ENCODE measurements at regions not wholly inside any gene's neighbourhood (a gene's known extent, or its start where the extent isn't known, plus 50 kb on each side); places are given as distances from the start of the nearest gene placed in this dataset.
"Not testable (repeated sequence)": the region's sequence is repeated elsewhere in the genome, so short reads cannot be mapped to it uniquely, and the experiment has no call there.

GRCh38 chr4:175070444-175070843 lies 152.3 kb downstream of the ADAM29 start:
- no peak overlapping the region for H3K4me3 ChIP-seq (ENCODE audit: low read depth, low read length)
- CTCF ChIA-PET, result no interaction called here
- POLR2A ChIA-PET, result no interaction called here
- no peak for DNase-seq (ENCODE audit: low read depth, low spot score)
- TF ChIP-seq CTCF (IDR thresholded peaks at IDR 0.05; ENCODE audit: insufficient read depth, low read length, missing control alignments), result no peak

- DNase-seq (ENCODE audit: low read depth, low spot score), result no peak
- TF ChIP-seq CTCF (IDR thresholded peaks at IDR 0.05; ENCODE audit: insufficient read depth, low read length, missing control alignments), result no peak
- ChIA-PET POLR2A (no interaction called here), CTCF (no interaction called here)
- H3K4me3 ChIP-seq (ENCODE audit: low read depth, low read length), result no peak overlapping the region
Measured at GRCh38 chr4:175071123-175071522, 153.0 kb downstream of the ADAM29 start.

- ChIA-PET POLR2A (no interaction called here), CTCF (no interaction called here)
- TF ChIP-seq CTCF (IDR thresholded peaks at IDR 0.05; ENCODE audit: insufficient read depth, low read length, missing control alignments), result no peak
- DNase-seq (ENCODE audit: low read depth, low spot score), result no peak
- no peak overlapping the region for H3K4me3 ChIP-seq (ENCODE audit: low read depth, low read length)
Measured at GRCh38 chr4:175087145-175087544, 169.0 kb downstream of the ADAM29 start.

- no peak for TF ChIP-seq CTCF (IDR thresholded peaks at IDR 0.05; ENCODE audit: insufficient read depth, low read length, missing control alignments)
- no peak for DNase-seq (ENCODE audit: low read depth, low spot score)
- CTCF ChIA-PET, result no interaction called here
- POLR2A ChIA-PET, result no interaction called here
- no peak overlapping the region for H3K4me3 ChIP-seq (ENCODE audit: low read depth, low read length)
Measured at GRCh38 chr4:175090116-175090515, 172.0 kb downstream of the ADAM29 start.

- ChIA-PET CTCF (no interaction called here), POLR2A (no interaction called here)
- no peak overlapping the region for H3K4me3 ChIP-seq (ENCODE audit: low read depth, low read length)
- TF ChIP-seq CTCF (IDR thresholded peaks at IDR 0.05; ENCODE audit: insufficient read depth, low read length, missing control alignments), result no peak
- DNase-seq (ENCODE audit: low read depth, low spot score), result no peak
Measured at GRCh38 chr4:175091649-175092048, 173.5 kb downstream of the ADAM29 start.

GRCh38 chr4:175092114-175092513 lies 174.0 kb downstream of the ADAM29 start:
- ChIA-PET CTCF (no interaction called here), POLR2A (no interaction called here)
- DNase-seq (ENCODE audit: low read depth, low spot score), result no peak
- H3K4me3 ChIP-seq (ENCODE audit: low read depth, low read length), result no peak overlapping the region
- TF ChIP-seq CTCF (IDR thresholded peaks at IDR 0.05; ENCODE audit: insufficient read depth, low read length, missing control alignments), result no peak

GRCh38 chr4:175093055-175093454 lies 174.9 kb downstream of the ADAM29 start:
- H3K4me3 ChIP-seq (ENCODE audit: low read depth, low read length); DNase-seq (ENCODE audit: low read depth, low spot score); CTCF ChIA-PET; POLR2A ChIA-PET: not testable (repeated sequence)
